WTC11 (cell line): ENCODE measurements at regions not wholly inside any gene's neighbourhood (a gene's known extent, or its start where the extent isn't known, plus 50 kb on each side); places are given as distances from the start of the nearest gene placed in this dataset.

Experiments used
- ATAC-seq: fragments of 200-7000 bp; cut with Tn5 transposase; 2 replicates; pipeline ENCODE4 v1.10.0; 2021; ENCODE audit warnings: mild to moderate bottlenecking, moderate library complexity
- CTCF ChIA-PET: fragments of 300-600 bp; sonication (Branson Sonifier 250); formaldehyde crosslinking; loops from one replicate; lab custom pipeline; 2021; ENCODE audit warnings: antibody characterized with exemption; lab: Charles Lee
- POLR2A ChIA-PET: fragments of 350-600 bp; sonication (Branson Sonifier 250); formaldehyde crosslinking; loops from one replicate; lab custom pipeline; 2021; ENCODE audit warnings: antibody characterized with exemption; lab: Charles Lee
- DNase-seq: peaks from one replicate; pipeline ENCODE4 v3.0.0; 2021; ENCODE audit warnings: low spot score
- H3K27ac Mint-ChIP-seq: 2 replicates; pipeline ENCODE4 v1.8.0; 2021; ENCODE audit warnings: mixed read lengths
- H3K27me3 Mint-ChIP-seq: 2 replicates; pipeline ENCODE4 v1.8.0; 2021; ENCODE audit warnings: low read depth, mild to moderate bottlenecking, moderate library complexity, mixed read lengths
- H3K36me3 Mint-ChIP-seq: 2 replicates; pipeline ENCODE4 v1.8.0; 2021; ENCODE audit warnings: mixed read lengths
- H3K4me1 Mint-ChIP-seq: 2 replicates; pipeline ENCODE4 v1.8.0; 2022; ENCODE audit warnings: mixed read lengths
- H3K4me3 Mint-ChIP-seq: 2 replicates; pipeline ENCODE4 v1.8.0; 2021; ENCODE audit warnings: mild to moderate bottlenecking, moderate library complexity, mixed read lengths
- H3K9me3 Mint-ChIP-seq: 2 replicates; pipeline ENCODE4 v1.8.0; 2021; ENCODE audit warnings: mixed read lengths
- ETV6 ChIP-seq: sonication (generic); formaldehyde crosslinking; IDR thresholded peaks from 2 replicates; pipeline ENCODE4 v1.8.1; 2022; ENCODE audit warnings: mild to moderate bottlenecking, missing genetic modification reagents
- GTF2I ChIP-seq: fragments of 250-450 bp; sonication (Bioruptor Pico); conservative IDR thresholded peaks from 2 replicates; pipeline ENCODE4 v1.4.0; 2021; ENCODE audit warnings: mild to moderate bottlenecking
- RELA ChIP-seq: sonication (generic); formaldehyde crosslinking; IDR thresholded peaks from 2 replicates; pipeline ENCODE4 v1.8.1; 2022; ENCODE audit warnings: missing genetic modification reagents, mild to moderate bottlenecking, borderline replicate concordance
- ZSCAN18 ChIP-seq: fragments of 250-450 bp; sonication (Bioruptor Pico); IDR thresholded peaks from 2 replicates; pipeline ENCODE4 v2.1.2; 2022; ENCODE audit warnings: mild to moderate bottlenecking, moderate library complexity
- TF ChIP-seq, protein P1 (sequence below): sonication (generic); formaldehyde crosslinking; IDR thresholded peaks from 2 replicates; pipeline ENCODE4 v1.8.0; 2022; ENCODE audit warnings: mild to moderate bottlenecking, missing genetic modification reagents
- TF ChIP-seq, protein P2 (sequence below): sonication (generic); formaldehyde crosslinking; IDR thresholded peaks from 2 replicates; pipeline ENCODE4 v1.8.1; 2023; ENCODE audit warnings: mild to moderate bottlenecking, missing genetic modification reagents, borderline replicate concordance
- TF ChIP-seq, protein P3 (sequence below): fragments of 250-450 bp; sonication (Bioruptor Pico); IDR thresholded peaks from 2 replicates; pipeline ENCODE4 v1.9.0; 2021; ENCODE audit warnings: mild to moderate bottlenecking, borderline replicate concordance
- TF ChIP-seq, protein P4 (sequence below): sonication (generic); formaldehyde crosslinking; IDR thresholded peaks from 2 replicates; pipeline ENCODE4 v1.8.1; 2022; ENCODE audit warnings: missing genetic modification reagents, borderline replicate concordance
- TF ChIP-seq, protein P5 (sequence below): fragments of 250-450 bp; sonication (Bioruptor Pico); IDR thresholded peaks from 2 replicates; pipeline ENCODE4 v1.9.0; 2021; ENCODE audit warnings: mild to moderate bottlenecking
- TF ChIP-seq, protein P6 (sequence below): sonication (generic); formaldehyde crosslinking; IDR thresholded peaks from 2 replicates; pipeline ENCODE4 v1.8.1; 2023; ENCODE audit warnings: mild to moderate bottlenecking, missing genetic modification reagents, moderate library complexity

DNA sequence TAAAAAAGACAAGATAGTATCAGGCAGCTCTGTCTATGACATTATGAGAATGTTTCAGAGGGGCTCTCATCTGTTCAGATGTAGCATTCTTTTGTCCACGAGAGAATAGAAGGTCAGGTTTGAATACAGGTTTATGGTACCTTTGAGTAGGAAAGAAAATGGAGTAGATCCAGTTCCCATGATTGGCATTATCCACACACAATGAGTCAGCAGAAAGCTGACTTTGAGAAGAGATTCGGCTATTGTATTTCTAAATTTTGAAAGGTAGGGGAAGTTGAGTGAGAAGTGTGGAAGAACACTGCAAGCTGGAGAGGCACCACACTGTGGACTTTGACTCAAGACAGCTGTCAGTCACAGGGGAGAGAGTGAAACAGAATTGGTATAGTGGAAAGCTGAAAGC, 135.4 kb downstream of the SYT10 start (continued):
- TF ChIP-seq ZSCAN18 (CRISPR knock-in tag): no peak
- TF ChIP-seq, protein P1, sequence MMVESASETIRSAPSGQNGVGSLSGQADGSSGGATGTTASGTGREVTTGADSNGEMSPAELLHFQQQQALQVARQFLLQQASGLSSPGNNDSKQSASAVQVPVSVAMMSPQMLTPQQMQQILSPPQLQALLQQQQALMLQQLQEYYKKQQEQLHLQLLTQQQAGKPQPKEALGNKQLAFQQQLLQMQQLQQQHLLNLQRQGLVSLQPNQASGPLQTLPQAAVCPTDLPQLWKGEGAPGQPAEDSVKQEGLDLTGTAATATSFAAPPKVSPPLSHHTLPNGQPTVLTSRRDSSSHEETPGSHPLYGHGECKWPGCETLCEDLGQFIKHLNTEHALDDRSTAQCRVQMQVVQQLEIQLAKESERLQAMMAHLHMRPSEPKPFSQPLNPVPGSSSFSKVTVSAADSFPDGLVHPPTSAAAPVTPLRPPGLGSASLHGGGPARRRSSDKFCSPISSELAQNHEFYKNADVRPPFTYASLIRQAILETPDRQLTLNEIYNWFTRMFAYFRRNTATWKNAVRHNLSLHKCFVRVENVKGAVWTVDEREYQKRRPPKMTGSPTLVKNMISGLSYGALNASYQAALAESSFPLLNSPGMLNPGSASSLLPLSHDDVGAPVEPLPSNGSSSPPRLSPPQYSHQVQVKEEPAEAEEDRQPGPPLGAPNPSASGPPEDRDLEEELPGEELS (CRISPR knock-in tag): no peak
- TF ChIP-seq, protein P2, sequence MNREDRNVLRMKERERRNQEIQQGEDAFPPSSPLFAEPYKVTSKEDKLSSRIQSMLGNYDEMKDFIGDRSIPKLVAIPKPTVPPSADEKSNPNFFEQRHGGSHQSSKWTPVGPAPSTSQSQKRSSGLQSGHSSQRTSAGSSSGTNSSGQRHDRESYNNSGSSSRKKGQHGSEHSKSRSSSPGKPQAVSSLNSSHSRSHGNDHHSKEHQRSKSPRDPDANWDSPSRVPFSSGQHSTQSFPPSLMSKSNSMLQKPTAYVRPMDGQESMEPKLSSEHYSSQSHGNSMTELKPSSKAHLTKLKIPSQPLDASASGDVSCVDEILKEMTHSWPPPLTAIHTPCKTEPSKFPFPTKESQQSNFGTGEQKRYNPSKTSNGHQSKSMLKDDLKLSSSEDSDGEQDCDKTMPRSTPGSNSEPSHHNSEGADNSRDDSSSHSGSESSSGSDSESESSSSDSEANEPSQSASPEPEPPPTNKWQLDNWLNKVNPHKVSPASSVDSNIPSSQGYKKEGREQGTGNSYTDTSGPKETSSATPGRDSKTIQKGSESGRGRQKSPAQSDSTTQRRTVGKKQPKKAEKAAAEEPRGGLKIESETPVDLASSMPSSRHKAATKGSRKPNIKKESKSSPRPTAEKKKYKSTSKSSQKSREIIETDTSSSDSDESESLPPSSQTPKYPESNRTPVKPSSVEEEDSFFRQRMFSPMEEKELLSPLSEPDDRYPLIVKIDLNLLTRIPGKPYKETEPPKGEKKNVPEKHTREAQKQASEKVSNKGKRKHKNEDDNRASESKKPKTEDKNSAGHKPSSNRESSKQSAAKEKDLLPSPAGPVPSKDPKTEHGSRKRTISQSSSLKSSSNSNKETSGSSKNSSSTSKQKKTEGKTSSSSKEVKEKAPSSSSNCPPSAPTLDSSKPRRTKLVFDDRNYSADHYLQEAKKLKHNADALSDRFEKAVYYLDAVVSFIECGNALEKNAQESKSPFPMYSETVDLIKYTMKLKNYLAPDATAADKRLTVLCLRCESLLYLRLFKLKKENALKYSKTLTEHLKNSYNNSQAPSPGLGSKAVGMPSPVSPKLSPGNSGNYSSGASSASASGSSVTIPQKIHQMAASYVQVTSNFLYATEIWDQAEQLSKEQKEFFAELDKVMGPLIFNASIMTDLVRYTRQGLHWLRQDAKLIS (CRISPR knock-in tag): no peak
- no peak for TF ChIP-seq GTF2I (CRISPR knock-in tag)
- TF ChIP-seq, protein P3, sequence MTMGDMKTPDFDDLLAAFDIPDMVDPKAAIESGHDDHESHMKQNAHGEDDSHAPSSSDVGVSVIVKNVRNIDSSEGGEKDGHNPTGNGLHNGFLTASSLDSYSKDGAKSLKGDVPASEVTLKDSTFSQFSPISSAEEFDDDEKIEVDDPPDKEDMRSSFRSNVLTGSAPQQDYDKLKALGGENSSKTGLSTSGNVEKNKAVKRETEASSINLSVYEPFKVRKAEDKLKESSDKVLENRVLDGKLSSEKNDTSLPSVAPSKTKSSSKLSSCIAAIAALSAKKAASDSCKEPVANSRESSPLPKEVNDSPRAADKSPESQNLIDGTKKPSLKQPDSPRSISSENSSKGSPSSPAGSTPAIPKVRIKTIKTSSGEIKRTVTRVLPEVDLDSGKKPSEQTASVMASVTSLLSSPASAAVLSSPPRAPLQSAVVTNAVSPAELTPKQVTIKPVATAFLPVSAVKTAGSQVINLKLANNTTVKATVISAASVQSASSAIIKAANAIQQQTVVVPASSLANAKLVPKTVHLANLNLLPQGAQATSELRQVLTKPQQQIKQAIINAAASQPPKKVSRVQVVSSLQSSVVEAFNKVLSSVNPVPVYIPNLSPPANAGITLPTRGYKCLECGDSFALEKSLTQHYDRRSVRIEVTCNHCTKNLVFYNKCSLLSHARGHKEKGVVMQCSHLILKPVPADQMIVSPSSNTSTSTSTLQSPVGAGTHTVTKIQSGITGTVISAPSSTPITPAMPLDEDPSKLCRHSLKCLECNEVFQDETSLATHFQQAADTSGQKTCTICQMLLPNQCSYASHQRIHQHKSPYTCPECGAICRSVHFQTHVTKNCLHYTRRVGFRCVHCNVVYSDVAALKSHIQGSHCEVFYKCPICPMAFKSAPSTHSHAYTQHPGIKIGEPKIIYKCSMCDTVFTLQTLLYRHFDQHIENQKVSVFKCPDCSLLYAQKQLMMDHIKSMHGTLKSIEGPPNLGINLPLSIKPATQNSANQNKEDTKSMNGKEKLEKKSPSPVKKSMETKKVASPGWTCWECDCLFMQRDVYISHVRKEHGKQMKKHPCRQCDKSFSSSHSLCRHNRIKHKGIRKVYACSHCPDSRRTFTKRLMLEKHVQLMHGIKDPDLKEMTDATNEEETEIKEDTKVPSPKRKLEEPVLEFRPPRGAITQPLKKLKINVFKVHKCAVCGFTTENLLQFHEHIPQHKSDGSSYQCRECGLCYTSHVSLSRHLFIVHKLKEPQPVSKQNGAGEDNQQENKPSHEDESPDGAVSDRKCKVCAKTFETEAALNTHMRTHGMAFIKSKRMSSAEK (CRISPR knock-in tag): no peak
- no peak for TF ChIP-seq ETV6 (CRISPR knock-in tag)
- TF ChIP-seq, protein P4, sequence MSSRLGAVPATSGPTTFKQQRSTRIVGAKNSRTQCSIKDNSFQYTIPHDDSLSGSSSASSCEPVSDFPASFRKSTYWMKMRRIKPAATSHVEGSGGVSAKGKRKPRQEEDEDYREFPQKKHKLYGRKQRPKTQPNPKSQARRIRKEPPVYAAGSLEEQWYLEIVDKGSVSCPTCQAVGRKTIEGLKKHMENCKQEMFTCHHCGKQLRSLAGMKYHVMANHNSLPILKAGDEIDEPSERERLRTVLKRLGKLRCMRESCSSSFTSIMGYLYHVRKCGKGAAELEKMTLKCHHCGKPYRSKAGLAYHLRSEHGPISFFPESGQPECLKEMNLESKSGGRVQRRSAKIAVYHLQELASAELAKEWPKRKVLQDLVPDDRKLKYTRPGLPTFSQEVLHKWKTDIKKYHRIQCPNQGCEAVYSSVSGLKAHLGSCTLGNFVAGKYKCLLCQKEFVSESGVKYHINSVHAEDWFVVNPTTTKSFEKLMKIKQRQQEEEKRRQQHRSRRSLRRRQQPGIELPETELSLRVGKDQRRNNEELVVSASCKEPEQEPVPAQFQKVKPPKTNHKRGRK (CRISPR knock-in tag): no peak

DNA sequence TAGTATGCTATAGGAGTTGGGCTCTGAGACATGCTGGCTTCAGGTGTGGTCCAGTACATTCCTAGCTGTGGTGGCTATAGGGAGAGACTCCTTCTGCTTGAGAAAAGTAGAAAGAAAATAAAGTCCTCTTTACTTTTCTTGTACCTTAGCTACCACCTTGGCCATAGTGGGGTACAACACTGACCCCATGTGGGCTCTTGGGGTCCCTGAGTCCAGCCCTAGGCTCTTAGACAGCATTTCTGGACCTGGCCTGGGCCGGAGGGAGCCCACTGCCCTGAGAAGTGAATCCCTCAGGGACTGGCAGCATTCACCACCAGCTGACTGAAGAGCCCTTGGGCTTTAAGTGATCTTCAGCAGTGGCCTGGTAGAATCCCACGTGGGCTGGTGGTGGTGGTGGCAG, 143.1 kb downstream of the SYT10 start:
- peak; percentile 19 for DNase-seq
- Mint-ChIP-seq H3K27ac (no peak overlapping the region), H3K27me3 (peaks cover 3% of the 10 kb centered on the region; the same call in 1 of the 2 replicates), H3K4me1 (no peaks in the 10 kb centered on the region), H3K4me3 (no peak overlapping the region), H3K9me3 (peaks cover 31% of the 10 kb centered on the region), H3K36me3 (peaks cover 8% of the 10 kb centered on the region; the same call in 1 of the 2 replicates)
- ChIA-PET CTCF (interaction anchor here (2.0 kb wide), 1 partner anchor 349 kb away, joined by 9 read pairs; no protein-coding TSS in a partner anchor), POLR2A (no interaction called here)
- TF ChIP-seq, protein P5, sequence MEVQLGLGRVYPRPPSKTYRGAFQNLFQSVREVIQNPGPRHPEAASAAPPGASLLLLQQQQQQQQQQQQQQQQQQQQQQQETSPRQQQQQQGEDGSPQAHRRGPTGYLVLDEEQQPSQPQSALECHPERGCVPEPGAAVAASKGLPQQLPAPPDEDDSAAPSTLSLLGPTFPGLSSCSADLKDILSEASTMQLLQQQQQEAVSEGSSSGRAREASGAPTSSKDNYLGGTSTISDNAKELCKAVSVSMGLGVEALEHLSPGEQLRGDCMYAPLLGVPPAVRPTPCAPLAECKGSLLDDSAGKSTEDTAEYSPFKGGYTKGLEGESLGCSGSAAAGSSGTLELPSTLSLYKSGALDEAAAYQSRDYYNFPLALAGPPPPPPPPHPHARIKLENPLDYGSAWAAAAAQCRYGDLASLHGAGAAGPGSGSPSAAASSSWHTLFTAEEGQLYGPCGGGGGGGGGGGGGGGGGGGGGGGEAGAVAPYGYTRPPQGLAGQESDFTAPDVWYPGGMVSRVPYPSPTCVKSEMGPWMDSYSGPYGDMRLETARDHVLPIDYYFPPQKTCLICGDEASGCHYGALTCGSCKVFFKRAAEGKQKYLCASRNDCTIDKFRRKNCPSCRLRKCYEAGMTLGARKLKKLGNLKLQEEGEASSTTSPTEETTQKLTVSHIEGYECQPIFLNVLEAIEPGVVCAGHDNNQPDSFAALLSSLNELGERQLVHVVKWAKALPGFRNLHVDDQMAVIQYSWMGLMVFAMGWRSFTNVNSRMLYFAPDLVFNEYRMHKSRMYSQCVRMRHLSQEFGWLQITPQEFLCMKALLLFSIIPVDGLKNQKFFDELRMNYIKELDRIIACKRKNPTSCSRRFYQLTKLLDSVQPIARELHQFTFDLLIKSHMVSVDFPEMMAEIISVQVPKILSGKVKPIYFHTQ (CRISPR knock-in tag): no peak
- TF ChIP-seq, protein P6, sequence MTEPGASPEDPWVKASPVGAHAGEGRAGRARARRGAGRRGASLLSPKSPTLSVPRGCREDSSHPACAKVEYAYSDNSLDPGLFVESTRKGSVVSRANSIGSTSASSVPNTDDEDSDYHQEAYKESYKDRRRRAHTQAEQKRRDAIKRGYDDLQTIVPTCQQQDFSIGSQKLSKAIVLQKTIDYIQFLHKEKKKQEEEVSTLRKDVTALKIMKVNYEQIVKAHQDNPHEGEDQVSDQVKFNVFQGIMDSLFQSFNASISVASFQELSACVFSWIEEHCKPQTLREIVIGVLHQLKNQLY (CRISPR knock-in tag): no peak
- TF ChIP-seq RELA: no peak
- peak; percentile 28; the same call in 1 of the 2 replicates for ATAC-seq
